K562 (cell line): ENCODE measurements at regions not wholly inside any gene's neighbourhood (a gene's known extent, or its start where the extent isn't known, plus 50 kb on each side); places are given as distances from the start of the nearest gene placed in this dataset.
A peak's percentile ranks its signal among the peaks of the same experiment; 100 is the strongest.

Experiments used
- ATAC-seq: fragments of 200-7000 bp; cut with Tn5 transposase; 3 replicates; pipeline ENCODE4 v1.9.1; 2020; ENCODE audit warnings: moderate library complexity
- BruUV-seq: library from RNA; stranded (reverse); fragments of 400-500 nt; replicated peaks from 2 replicates; lab custom pipeline; 2021; lab: Mats Ljungman, UMichigan
- CTCF ChIA-PET: fragments of 300-600 bp; formaldehyde crosslinking; extraction: SDS; loops from one replicate; lab custom pipeline; 2021; ENCODE audit warnings: low intra/inter-chr PET ratio; lab: Yijun Ruan, JAX
- POLR2A ChIA-PET: fragments of 300-600, 350-650 bp; sonication (Branson Sonifier 250); formaldehyde crosslinking; extraction: SDS; loops from one replicate; lab custom pipeline; 2021; ENCODE audit warnings: antibody characterized with exemption, inconsistent platforms; lab: Yijun Ruan, JAX
- DNase-seq, 4 experiments: peaks; one replicate each; pipeline versions ENCODE4 v3.0.0 to v3.0.0-alpha.2; 2011 to 2018; ENCODE audit warnings: low spot score in 3 of 4, mixed read lengths in 3 of 4; ENCODE audit errors: extremely low read depth in 1 of 4
- FAIRE-seq: peaks from 2 replicates; lab custom pipeline; 2011; peaks lifted over from hg19 to GRCh38; lab: Jason Lieb, UNC
- H2AFZ ChIP-seq: 2 replicates; pipeline ENCODE4 v1.6.0; 2011; ENCODE audit warnings: low read depth, low read length, control low read depth, inconsistent platforms
- H3K27ac ChIP-seq: fragments of 200-600 bp; 3 replicates; pipeline ENCODE4 v1.8.0; 2011; ENCODE audit warnings: low read depth, mild to moderate bottlenecking, control low read depth, inconsistent platforms, low read length, moderate library complexity, mixed read lengths; ENCODE audit errors: extremely low read depth
- H3K27me3 ChIP-seq, 2 experiments: fragments of 300-600 bp in 1 of 2; 2 replicates in 1 of 2; 3 replicates in 1 of 2; pipeline versions ENCODE4 v1.6.0 to v1.8.0; 2011; ENCODE audit warnings: inconsistent platforms in 2 of 2, low read length in 2 of 2, mild to moderate bottlenecking in 1 of 2, mixed read lengths in 1 of 2, moderate library complexity in 1 of 2; ENCODE audit not compliant: control insufficient read depth in 2 of 2, insufficient read depth in 2 of 2
- H3K36me3 ChIP-seq: fragments of 300-600 bp; 3 replicates; pipeline ENCODE4 v1.8.0; 2011; ENCODE audit warnings: mild to moderate bottlenecking, low read length, inconsistent platforms; ENCODE audit not compliant: control insufficient read depth, insufficient read depth
- H3K4me1 ChIP-seq, 2 experiments: fragments of 200-600 bp in 1 of 2; replicated peaks in 1 of 2; 2 replicates in 1 of 2; 3 replicates in 1 of 2; pipeline versions ENCODE4 v1.5.1 to v1.8.0; 2011; ENCODE audit warnings: inconsistent platforms in 2 of 2, low read length in 2 of 2, mild to moderate bottlenecking in 1 of 2, mixed read lengths in 1 of 2, moderate library complexity in 1 of 2; ENCODE audit not compliant: control insufficient read depth in 2 of 2, insufficient read depth in 2 of 2
- H3K4me2 ChIP-seq: 2 replicates; pipeline ENCODE4 v1.6.1; 2011; ENCODE audit warnings: low read length, control low read depth, inconsistent platforms, mixed read lengths; ENCODE audit not compliant: insufficient read depth
- H3K4me3 ChIP-seq: fragments of 200-600 bp; sonication (generic), shearing (Covaris generic); 2 replicates; pipeline ENCODE4 v1.5.1; 2016; ENCODE audit warnings: control low read depth, inconsistent platforms
- H3K79me2 ChIP-seq: fragments of 200-600 bp; 3 replicates; pipeline ENCODE4 v1.8.0; 2011; ENCODE audit warnings: low read length, inconsistent platforms; ENCODE audit not compliant: control insufficient read depth, insufficient read depth
- H3K9ac ChIP-seq, 2 experiments: 2 replicates each; pipeline versions ENCODE4 v1.6.0 to v1.6.1; 2011; ENCODE audit warnings: low read depth in 2 of 2, low read length in 2 of 2, control low read depth in 1 of 2, inconsistent platforms in 1 of 2, mild to moderate bottlenecking in 1 of 2, mixed read lengths in 1 of 2; ENCODE audit not compliant: insufficient read depth in 1 of 2
- H3K9me1 ChIP-seq: one replicate; pipeline ENCODE4 v1.6.0; 2011; ENCODE audit warnings: inconsistent platforms, mild to moderate bottlenecking, low read length, moderate library complexity; ENCODE audit not compliant: control insufficient read depth, insufficient read depth
- H3K9me3 ChIP-seq: replicated peaks from 2 replicates; pipeline ENCODE4 v1.5.1; 2011; ENCODE audit warnings: low read depth, low read length, inconsistent platforms; ENCODE audit not compliant: control insufficient read depth, insufficient read depth
- H4K20me1 ChIP-seq: replicated peaks from 2 replicates; pipeline ENCODE4 v1.6.1; 2011; ENCODE audit warnings: low read length, inconsistent platforms, mixed read lengths; ENCODE audit not compliant: control insufficient read depth, insufficient read depth
- BMI1 ChIP-seq: fragments of 150-350 bp; IDR thresholded peaks from 2 replicates; pipeline ENCODE4 v1.6.1; 2014; ENCODE audit warnings: low read length
- CBFA2T3 ChIP-seq: fragments of 450-650 bp; IDR thresholded peaks from 2 replicates; pipeline ENCODE4 v1.6.1; 2017
- JUNB ChIP-seq: fragments of 450-650 bp; formaldehyde crosslinking; conservative IDR thresholded peaks from 2 replicates; pipeline ENCODE4 v1.4.0; 2020; ENCODE audit warnings: mild to moderate bottlenecking
- KDM1A ChIP-seq, 2 experiments: fragments of 450-650 bp; IDR thresholded peaks; 2 replicates each; pipeline ENCODE4 v1.6.1; 2016; ENCODE audit warnings: mild to moderate bottlenecking in 2 of 2
- POLR2A ChIP-seq: fragments of 450-650 bp; conservative IDR thresholded peaks from 2 replicates; pipeline ENCODE4 v1.6.1; 2016
- POLR2AphosphoS2 ChIP-seq: IDR thresholded peaks from 2 replicates; pipeline ENCODE4 v1.6.1; 2012; ENCODE audit warnings: low read length, improper control_type of control experiment
- SMARCC2 ChIP-seq: fragments of 450-650 bp; IDR thresholded peaks from 2 replicates; pipeline ENCODE4 v1.6.1; 2017; ENCODE audit warnings: antibody characterized with exemption, moderate library complexity, mild to moderate bottlenecking, low read depth
- SMARCE1 ChIP-seq: fragments of 450-650 bp; IDR thresholded peaks from 2 replicates; pipeline ENCODE4 v1.7.1; 2016; ENCODE audit warnings: mild to moderate bottlenecking
- SRSF9 ChIP-seq: fragments of 200-400 bp; formaldehyde crosslinking; IDR thresholded peaks from 2 replicates; pipeline ENCODE4 v1.6.1; 2017; ENCODE audit warnings: low read depth, low read length, borderline replicate concordance
- TBL1XR1 ChIP-seq, 2 experiments: IDR thresholded peaks; 2 replicates each; pipeline ENCODE4 v1.6.1; 2012; ENCODE audit warnings: improper control_type of control experiment in 2 of 2, low read length in 2 of 2, mild to moderate bottlenecking in 1 of 2
- TRIM24 ChIP-seq, 2 experiments: fragments of 450-650 bp; IDR thresholded peaks; 2 replicates each; pipeline ENCODE4 v1.6.1; 2016
- ZFP30 ChIP-seq: fragments of 250-450 bp; sonication (Bioruptor Pico); IDR thresholded peaks from 2 replicates; pipeline ENCODE4 v1.8.0; 2022; ENCODE audit warnings: moderate library complexity, mild to moderate bottlenecking, inconsistent platforms, borderline replicate concordance
- ZFP36 ChIP-seq: fragments of 150-350 bp; IDR thresholded peaks from 2 replicates; pipeline ENCODE4 v1.6.1; 2018; ENCODE audit warnings: low read length, low read depth; ENCODE audit not compliant: partially characterized antibody
- ZNF696 ChIP-seq: fragments of 250-450 bp; sonication (Bioruptor Pico); conservative IDR thresholded peaks from 2 replicates; pipeline ENCODE4 v1.4.0; 2020; ENCODE audit warnings: mild to moderate bottlenecking, moderate library complexity
- ZNF778 ChIP-seq: fragments of 450-650 bp; formaldehyde crosslinking; IDR thresholded peaks from 2 replicates; pipeline ENCODE4 v1.4.0; 2020; ENCODE audit warnings: mild to moderate bottlenecking, moderate library complexity
- WGBS: fragments of 100-300 bp; shearing (Covaris generic); methylation state at CpG from one replicate; pipeline ENCODE4 v1.1.6; 2016; ENCODE audit warnings: low coverage, mixed read lengths; ENCODE audit not compliant: insufficient coverage; ENCODE audit errors: missing lambda C conversion rate; 5-methylcytosine and 5-hydroxymethylcytosine counted together
- in situ Hi-C: fragments of 300-500 bp; cut with MboI; formaldehyde crosslinking; loops from 4 replicates; pipeline ENCODE4 v1.15.0; 2018; ENCODE audit warnings: inconsistent platforms, mixed read lengths
- intact Hi-C: fragments of 100-400 bp; cut with micrococcal nuclease; formaldehyde crosslinking; loops from 2 replicates; pipeline ENCODE4 v1.14.2; 2022
- TF ChIP-seq, protein P1 (sequence below), 3 experiments: IDR thresholded peaks in 2 of 3; conservative IDR thresholded peaks in 1 of 3; 2 replicates each; pipeline ENCODE4 v1.5.1; 2011 to 2012; ENCODE audit warnings: low read length in 3 of 3, mild to moderate bottlenecking in 3 of 3, control low read depth in 2 of 3, improper control_type of control experiment in 1 of 3, inconsistent platforms in 1 of 3, low read depth in 1 of 3, mixed read lengths in 1 of 3, moderate library complexity in 1 of 3; ENCODE audit not compliant: insufficient read depth in 2 of 3
- TF ChIP-seq, protein P2 (sequence below): fragments of 250-450 bp; sonication (Bioruptor Pico); IDR thresholded peaks from 2 replicates; pipeline ENCODE4 v1.4.0; 2020; ENCODE audit warnings: mild to moderate bottlenecking, moderate library complexity
- TF ChIP-seq, protein P3 (sequence below): sonication (generic); formaldehyde crosslinking; IDR thresholded peaks from 2 replicates; pipeline ENCODE4 v1.8.1; 2022; ENCODE audit warnings: missing genetic modification reagents

- TF ChIP-seq, protein P1, sequence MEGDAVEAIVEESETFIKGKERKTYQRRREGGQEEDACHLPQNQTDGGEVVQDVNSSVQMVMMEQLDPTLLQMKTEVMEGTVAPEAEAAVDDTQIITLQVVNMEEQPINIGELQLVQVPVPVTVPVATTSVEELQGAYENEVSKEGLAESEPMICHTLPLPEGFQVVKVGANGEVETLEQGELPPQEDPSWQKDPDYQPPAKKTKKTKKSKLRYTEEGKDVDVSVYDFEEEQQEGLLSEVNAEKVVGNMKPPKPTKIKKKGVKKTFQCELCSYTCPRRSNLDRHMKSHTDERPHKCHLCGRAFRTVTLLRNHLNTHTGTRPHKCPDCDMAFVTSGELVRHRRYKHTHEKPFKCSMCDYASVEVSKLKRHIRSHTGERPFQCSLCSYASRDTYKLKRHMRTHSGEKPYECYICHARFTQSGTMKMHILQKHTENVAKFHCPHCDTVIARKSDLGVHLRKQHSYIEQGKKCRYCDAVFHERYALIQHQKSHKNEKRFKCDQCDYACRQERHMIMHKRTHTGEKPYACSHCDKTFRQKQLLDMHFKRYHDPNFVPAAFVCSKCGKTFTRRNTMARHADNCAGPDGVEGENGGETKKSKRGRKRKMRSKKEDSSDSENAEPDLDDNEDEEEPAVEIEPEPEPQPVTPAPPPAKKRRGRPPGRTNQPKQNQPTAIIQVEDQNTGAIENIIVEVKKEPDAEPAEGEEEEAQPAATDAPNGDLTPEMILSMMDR (IDR thresholded peaks at IDR 0.05 in 2 of 3, conservative IDR thresholded peaks at IDR 0.05 in 1 of 3; ENCODE audit: insufficient read depth in 2 of 3, low read depth in 1 of 3, low read length in 3 of 3) = peak in 2 of 3 experiments; percentile 23 to 25; a peak in 1 of 6 replicates
Measured at GRCh38 chr7:153446490-153446889, 605.7 kb upstream of the DPP6 start (continued).

- TF ChIP-seq ZNF696 (CRISPR knock-in tag) (no peak), ZNF778 (no peak), BMI1 (no peak), KDM1A (IDR thresholded peaks at IDR 0.05) (no peak), ZFP30 (CRISPR knock-in tag) (no peak), TBL1XR1 (IDR thresholded peaks at IDR 0.05; ENCODE audit: low read length in 2 of 2) (no peak), TRIM24 (IDR thresholded peaks at IDR 0.05) (no peak), SMARCC2 (no peak), POLR2AphosphoS2 (no peak), ZFP36 (no peak), CBFA2T3 (no peak), JUNB (CRISPR knock-in tag) (no peak), SRSF9 (no peak), POLR2A (no peak), SMARCE1 (no peak)
- TF ChIP-seq, protein P2, sequence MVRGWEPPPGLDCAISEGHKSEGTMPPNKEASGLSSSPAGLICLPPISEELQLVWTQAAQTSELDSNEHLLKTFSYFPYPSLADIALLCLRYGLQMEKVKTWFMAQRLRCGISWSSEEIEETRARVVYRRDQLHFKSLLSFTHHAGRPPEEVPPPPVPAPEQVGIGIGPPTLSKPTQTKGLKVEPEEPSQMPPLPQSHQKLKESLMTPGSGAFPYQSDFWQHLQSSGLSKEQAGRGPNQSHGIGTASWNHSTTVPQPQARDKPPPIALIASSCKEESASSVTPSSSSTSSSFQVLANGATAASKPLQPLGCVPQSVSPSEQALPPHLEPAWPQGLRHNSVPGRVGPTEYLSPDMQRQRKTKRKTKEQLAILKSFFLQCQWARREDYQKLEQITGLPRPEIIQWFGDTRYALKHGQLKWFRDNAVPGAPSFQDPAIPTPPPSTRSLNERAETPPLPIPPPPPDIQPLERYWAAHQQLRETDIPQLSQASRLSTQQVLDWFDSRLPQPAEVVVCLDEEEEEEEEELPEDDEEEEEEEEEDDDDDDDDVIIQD (CRISPR knock-in tag) = no peak
- TF ChIP-seq, protein P3, sequence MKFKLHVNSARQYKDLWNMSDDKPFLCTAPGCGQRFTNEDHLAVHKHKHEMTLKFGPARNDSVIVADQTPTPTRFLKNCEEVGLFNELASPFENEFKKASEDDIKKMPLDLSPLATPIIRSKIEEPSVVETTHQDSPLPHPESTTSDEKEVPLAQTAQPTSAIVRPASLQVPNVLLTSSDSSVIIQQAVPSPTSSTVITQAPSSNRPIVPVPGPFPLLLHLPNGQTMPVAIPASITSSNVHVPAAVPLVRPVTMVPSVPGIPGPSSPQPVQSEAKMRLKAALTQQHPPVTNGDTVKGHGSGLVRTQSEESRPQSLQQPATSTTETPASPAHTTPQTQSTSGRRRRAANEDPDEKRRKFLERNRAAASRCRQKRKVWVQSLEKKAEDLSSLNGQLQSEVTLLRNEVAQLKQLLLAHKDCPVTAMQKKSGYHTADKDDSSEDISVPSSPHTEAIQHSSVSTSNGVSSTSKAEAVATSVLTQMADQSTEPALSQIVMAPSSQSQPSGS (CRISPR knock-in tag) = no peak
- no peaks in the 10 kb centered on the region for H3K4me1 ChIP-seq
- 0% methylated on average over 5 of the region's 5 CpGs for WGBS
- peaks cover 30 to 38% of the 10 kb centered on the region in 2 experiments for H3K27me3 ChIP-seq
- no peak overlapping the region for H3K4me3 ChIP-seq
- no peaks in the 10 kb centered on the region for H3K9me1 ChIP-seq
- ChIA-PET CTCF (no interaction called here), POLR2A (interaction anchor here (1.1 kb wide), 1 partner anchor 44 kb away, joined by 5 read pairs; no protein-coding TSS in a partner anchor)
- ATAC-seq (no peak), DNase-seq (no peak), FAIRE-seq (no peak)
- H3K79me2 ChIP-seq = no peaks in the 10 kb centered on the region
- intact Hi-C loops = no loop called here
- H4K20me1 ChIP-seq = no peaks in the 10 kb centered on the region; the same call in 1 of the 2 replicates
- H3K36me3 ChIP-seq = no peaks in the 10 kb centered on the region
- BruUV-seq = no TSS peak
- in situ Hi-C loops = no loop called here
- no peaks in the 10 kb centered on the region for H3K9me3 ChIP-seq
- H2AFZ ChIP-seq = no peak overlapping the region
- no peak overlapping the region for H3K9ac ChIP-seq
- H3K27ac ChIP-seq = no peak overlapping the region
- no peak overlapping the region for H3K4me2 ChIP-seq
Measured at GRCh38 chr7:153447011-153447410, 605.2 kb upstream of the DPP6 start.
